HepG2 (cell line): ENCODE measurements at regions not wholly inside any gene's neighbourhood (a gene's known extent, or its start where the extent isn't known, plus 50 kb on each side); places are given as distances from the start of the nearest gene placed in this dataset.

Experiments used
- EZH2 ChIP-seq: conservative IDR thresholded peaks from 2 replicates; pipeline ENCODE4 v1.6.1; 2012; ENCODE audit warnings: mild to moderate bottlenecking, low read depth, low read length, moderate library complexity
- POLR2AphosphoS5 ChIP-seq: IDR thresholded peaks from 2 replicates; pipeline ENCODE4 v1.6.1; 2012; ENCODE audit warnings: low read depth, low read length
- TF ChIP-seq, protein P1 (sequence below): sonication (generic); formaldehyde crosslinking; IDR thresholded peaks from 2 replicates; pipeline ENCODE4 v1.8.1; 2023; ENCODE audit warnings: mild to moderate bottlenecking, missing genetic modification reagents, borderline replicate concordance

DNA sequence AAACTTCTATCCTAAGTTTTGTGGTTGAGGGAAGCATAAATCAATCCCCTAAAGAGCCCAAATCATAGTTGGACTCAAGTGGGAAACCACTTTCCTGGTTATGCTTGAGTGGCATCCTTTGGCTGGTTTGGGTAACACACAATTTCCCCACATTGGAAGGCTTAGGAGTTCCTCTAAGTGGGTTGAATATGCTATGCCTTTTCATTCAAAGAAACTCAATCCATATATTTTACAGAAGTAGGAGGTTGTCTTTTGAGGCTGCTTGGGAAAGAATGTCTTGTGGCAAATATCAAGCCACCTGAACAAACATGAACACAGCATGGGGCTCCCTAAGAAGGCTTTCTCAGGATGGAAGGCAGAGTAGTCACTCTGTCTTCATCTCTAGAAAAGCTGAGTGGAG is 121.1 kb downstream of the SPATA31D1 start:
- TF ChIP-seq EZH2 (no peak), POLR2AphosphoS5 (no peak)
- TF ChIP-seq, protein P1, sequence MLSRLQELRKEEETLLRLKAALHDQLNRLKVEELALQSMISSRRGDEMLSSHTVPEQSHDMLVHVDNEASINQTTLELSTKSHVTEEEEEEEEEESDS: no peak
